ENCODE measurements at regions not wholly inside any gene's neighbourhood (a gene's known extent, or its start where the extent isn't known, plus 50 kb on each side); places are given as distances from the start of the nearest gene placed in this dataset.

DNA sequence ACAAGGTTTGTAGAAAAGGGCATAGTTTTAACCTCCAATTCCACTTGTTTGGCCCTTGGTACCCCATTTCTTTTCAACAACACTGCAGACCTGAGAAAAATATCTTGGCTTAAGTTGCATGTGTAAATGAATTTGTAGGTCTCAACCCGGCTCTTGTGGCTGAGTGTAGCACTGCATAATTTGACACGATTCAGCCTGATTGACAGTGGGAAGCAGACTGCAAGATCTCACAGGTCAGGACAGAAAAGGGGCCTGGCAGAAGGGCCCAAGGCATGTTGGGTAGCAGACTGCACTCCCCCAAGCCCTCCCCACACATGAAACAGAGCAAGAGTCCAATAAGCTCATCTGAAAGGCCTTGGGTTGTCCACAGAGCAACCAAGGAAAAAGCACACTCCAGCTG is 169.7 kb upstream of the SMARCA2 start:
- TF ChIP-seq CTCF (IDR thresholded peaks at IDR 0.05) (no peak), POLR2A (IDR thresholded peaks at IDR 0.05) (no peak), POLR2AphosphoS5 (IDR thresholded peaks at IDR 0.05) (no peak)
